ENCODE measurements at regions not wholly inside any gene's neighbourhood (a gene's known extent, or its start where the extent isn't known, plus 50 kb on each side); places are given as distances from the start of the nearest gene placed in this dataset.
"Not testable (repeated sequence)": the region's sequence is repeated elsewhere in the genome, so short reads cannot be mapped to it uniquely, and the experiment has no call there.

- Histone ChIP-seq H3K27me3 (ENCODE audit: control insufficient read depth in 2 of 2, insufficient read depth in 1 of 2, low read length in 1 of 2) (no peaks in the 10 kb centered on the region), H3K4me3 (ENCODE audit: low read length in 2 of 2) (no peak overlapping the region), H3K27ac (ENCODE audit: low read depth in 1 of 2, low read length in 1 of 2) (no peak overlapping the region), H3K4me1 (ENCODE audit: control insufficient read depth in 2 of 2, insufficient read depth in 2 of 2, low read length in 2 of 2) (no peaks in the 10 kb centered on the region), H3K9me3 (ENCODE audit: control insufficient read depth in 2 of 2, insufficient read depth in 1 of 2, low read length in 1 of 2) (no peaks in the 10 kb centered on the region), H3K36me3 (ENCODE audit: control insufficient read depth in 2 of 2, insufficient read depth in 2 of 2, low read length in 1 of 2) (no peaks in the 10 kb centered on the region)
- no peak for DNase-seq (ENCODE audit: low read depth in 6 of 9, low spot score in 9 of 9)
- WGBS = 96% methylated on average over 4 of the region's 4 CpGs
Observed at GRCh38 chr3:6315906-6316305, 545.0 kb upstream of the GRM7 start.

DNA sequence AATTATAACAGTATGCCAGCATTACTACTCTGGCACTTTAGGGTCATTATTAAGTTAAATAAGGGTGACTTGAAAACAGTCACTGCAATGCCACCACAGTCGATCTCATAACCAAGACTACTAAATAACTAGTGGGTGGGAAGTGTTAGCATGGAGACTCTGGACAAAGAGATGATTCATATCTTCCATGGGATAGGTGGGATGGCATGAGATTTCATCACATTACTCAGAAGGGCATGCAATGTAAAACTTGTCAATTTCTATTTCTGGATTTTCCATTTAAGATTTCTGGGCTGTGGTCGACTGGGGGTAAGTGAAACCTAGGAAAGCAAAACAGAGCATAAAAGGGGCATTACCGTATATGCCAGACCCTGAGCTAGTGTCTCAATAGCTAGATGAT, 538.9 kb upstream of the GRM7 start:
- H3K27ac ChIP-seq (ENCODE audit: low read depth in 1 of 2, low read length in 1 of 2) = no peak overlapping the region
- H3K4me1 ChIP-seq (ENCODE audit: control insufficient read depth in 2 of 2, insufficient read depth in 2 of 2, low read length in 2 of 2) = no peaks in the 10 kb centered on the region
- H3K36me3 ChIP-seq (ENCODE audit: control insufficient read depth in 2 of 2, insufficient read depth in 2 of 2, low read length in 1 of 2) = no peaks in the 10 kb centered on the region
- H3K9me3 ChIP-seq (ENCODE audit: control insufficient read depth in 2 of 2, insufficient read depth in 1 of 2, low read length in 1 of 2) = no peaks in the 10 kb centered on the region
- 90% methylated on average over 3 of the region's 3 CpGs for WGBS
- no peaks in the 10 kb centered on the region for H3K27me3 ChIP-seq (ENCODE audit: control insufficient read depth in 2 of 2, insufficient read depth in 1 of 2, low read length in 1 of 2)
- no peak for DNase-seq (ENCODE audit: low read depth in 6 of 9, low spot score in 9 of 9)
- H3K4me3 ChIP-seq (ENCODE audit: low read length in 2 of 2) = no peak overlapping the region

- DNase-seq (ENCODE audit: low read depth in 6 of 9, low spot score in 9 of 9) = no peak
- H3K27ac ChIP-seq (ENCODE audit: low read depth in 1 of 2, low read length in 1 of 2) = no peak overlapping the region
- 91% methylated on average over 6 of the region's 6 CpGs for WGBS
- H3K4me1 ChIP-seq (ENCODE audit: control insufficient read depth in 2 of 2, insufficient read depth in 2 of 2, low read length in 2 of 2) = no peaks in the 10 kb centered on the region
- H3K36me3 ChIP-seq (ENCODE audit: control insufficient read depth in 2 of 2, insufficient read depth in 2 of 2, low read length in 1 of 2) = no peaks in the 10 kb centered on the region
- H3K4me3 ChIP-seq (ENCODE audit: low read length in 2 of 2) = no peak overlapping the region
- no peaks in the 10 kb centered on the region for H3K9me3 ChIP-seq (ENCODE audit: control insufficient read depth in 2 of 2, insufficient read depth in 1 of 2, low read length in 1 of 2)
- no peaks in the 10 kb centered on the region for H3K27me3 ChIP-seq (ENCODE audit: control insufficient read depth in 2 of 2, insufficient read depth in 1 of 2, low read length in 1 of 2)
Observed at GRCh38 chr3:6326771-6327170, 534.1 kb upstream of the GRM7 start.

GRCh38 chr3:6340980-6341325, 520.0 kb upstream of the GRM7 start:
- not testable (repeated sequence) for H3K27ac ChIP-seq (ENCODE audit: low read depth in 1 of 2, low read length in 1 of 2); H3K27me3 ChIP-seq (ENCODE audit: control insufficient read depth in 2 of 2, insufficient read depth in 1 of 2, low read length in 1 of 2); H3K36me3 ChIP-seq (ENCODE audit: control insufficient read depth in 2 of 2, insufficient read depth in 2 of 2, low read length in 1 of 2); H3K9me3 ChIP-seq (ENCODE audit: control insufficient read depth in 2 of 2, insufficient read depth in 1 of 2, low read length in 1 of 2); DNase-seq (ENCODE audit: low read depth in 6 of 9, low spot score in 9 of 9); H3K4me1 ChIP-seq (ENCODE audit: control insufficient read depth in 2 of 2, insufficient read depth in 2 of 2, low read length in 2 of 2); H3K4me3 ChIP-seq (ENCODE audit: low read length in 2 of 2)
- WGBS = 97% methylated on average over 24 of the region's 24 CpGs

DNA sequence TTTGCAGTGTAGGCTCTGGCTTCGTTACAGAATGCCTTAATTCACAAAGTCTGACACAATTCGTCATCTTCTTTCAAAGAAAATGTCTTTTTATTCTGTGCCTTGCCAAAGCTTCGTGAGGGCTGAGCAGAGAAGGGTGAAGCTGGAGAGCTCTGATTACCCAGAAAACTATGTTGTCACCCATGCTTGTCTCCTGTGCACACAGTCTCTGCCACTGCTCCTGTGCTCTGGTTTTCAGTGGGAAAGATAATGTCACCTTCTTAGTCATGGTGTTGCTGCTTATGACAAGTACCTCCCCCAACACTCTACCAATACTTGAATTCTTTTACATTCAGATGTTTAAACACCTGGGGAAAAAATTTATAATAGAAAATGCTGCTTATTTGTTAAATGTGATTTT, 509.2 kb upstream of the GRM7 start:
- no peaks in the 10 kb centered on the region for H3K36me3 ChIP-seq (ENCODE audit: control insufficient read depth in 2 of 2, insufficient read depth in 2 of 2, low read length in 1 of 2)
- DNase-seq (ENCODE audit: low read depth in 6 of 9, low spot score in 9 of 9) = no peak
- no peak overlapping the region for H3K27ac ChIP-seq (ENCODE audit: low read depth in 1 of 2, low read length in 1 of 2)
- no peaks in the 10 kb centered on the region for H3K4me1 ChIP-seq (ENCODE audit: control insufficient read depth in 2 of 2, insufficient read depth in 2 of 2, low read length in 2 of 2)
- no peaks in the 10 kb centered on the region for H3K27me3 ChIP-seq (ENCODE audit: control insufficient read depth in 2 of 2, insufficient read depth in 1 of 2, low read length in 1 of 2)
- H3K4me3 ChIP-seq (ENCODE audit: low read length in 2 of 2) = no peak overlapping the region
- H3K9me3 ChIP-seq (ENCODE audit: control insufficient read depth in 2 of 2, insufficient read depth in 1 of 2, low read length in 1 of 2) = no peaks in the 10 kb centered on the region
- WGBS = 88% methylated on average over 3 of the region's 3 CpGs

DNA sequence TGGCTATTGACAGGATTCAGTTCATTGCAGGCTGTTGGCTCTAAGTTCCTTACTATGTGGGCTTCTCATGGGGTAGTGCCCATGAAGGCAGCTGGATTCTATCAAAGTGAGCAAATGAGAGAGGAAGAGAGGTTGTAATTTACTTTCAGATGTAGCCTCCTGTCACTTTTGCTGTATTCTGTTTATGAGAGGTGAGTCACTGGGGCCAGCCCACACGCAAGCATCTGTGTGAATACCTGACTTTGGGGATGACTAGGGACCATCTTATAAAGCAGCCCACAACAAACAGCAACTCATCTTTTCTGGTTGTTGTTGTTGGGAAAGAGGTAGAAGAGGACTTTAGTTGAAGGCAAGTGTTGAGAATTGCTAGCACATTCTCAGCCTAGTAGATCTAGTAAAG, 506.3 kb upstream of the GRM7 start:
- Histone ChIP-seq H3K4me1 (ENCODE audit: control insufficient read depth in 2 of 2, insufficient read depth in 2 of 2, low read length in 2 of 2) (no peaks in the 10 kb centered on the region), H3K4me3 (ENCODE audit: low read length in 2 of 2) (no peak overlapping the region), H3K27me3 (ENCODE audit: control insufficient read depth in 2 of 2, insufficient read depth in 1 of 2, low read length in 1 of 2) (no peaks in the 10 kb centered on the region), H3K36me3 (ENCODE audit: control insufficient read depth in 2 of 2, insufficient read depth in 2 of 2, low read length in 1 of 2) (no peaks in the 10 kb centered on the region), H3K27ac (ENCODE audit: low read depth in 1 of 2, low read length in 1 of 2) (no peak overlapping the region), H3K9me3 (ENCODE audit: control insufficient read depth in 2 of 2, insufficient read depth in 1 of 2, low read length in 1 of 2) (no peaks in the 10 kb centered on the region)
- 97% methylated on average over 1 of the region's 1 CpG for WGBS
- no peak for DNase-seq (ENCODE audit: low read depth in 6 of 9, low spot score in 9 of 9)

- Histone ChIP-seq H3K27ac (ENCODE audit: low read depth in 1 of 2, low read length in 1 of 2) (no peak overlapping the region), H3K27me3 (ENCODE audit: control insufficient read depth in 2 of 2, insufficient read depth in 1 of 2, low read length in 1 of 2) (no peaks in the 10 kb centered on the region), H3K4me1 (ENCODE audit: control insufficient read depth in 2 of 2, insufficient read depth in 2 of 2, low read length in 2 of 2) (no peaks in the 10 kb centered on the region), H3K36me3 (ENCODE audit: control insufficient read depth in 2 of 2, insufficient read depth in 2 of 2, low read length in 1 of 2) (no peaks in the 10 kb centered on the region), H3K9me3 (ENCODE audit: control insufficient read depth in 2 of 2, insufficient read depth in 1 of 2, low read length in 1 of 2) (no peaks in the 10 kb centered on the region), H3K4me3 (ENCODE audit: low read length in 2 of 2) (no peak overlapping the region)
- no peak for DNase-seq (ENCODE audit: low read depth in 6 of 9, low spot score in 9 of 9)
- 96% methylated on average over 4 of the region's 4 CpGs for WGBS
Observed at GRCh38 chr3:6362406-6362805, 498.5 kb upstream of the GRM7 start.

DNA sequence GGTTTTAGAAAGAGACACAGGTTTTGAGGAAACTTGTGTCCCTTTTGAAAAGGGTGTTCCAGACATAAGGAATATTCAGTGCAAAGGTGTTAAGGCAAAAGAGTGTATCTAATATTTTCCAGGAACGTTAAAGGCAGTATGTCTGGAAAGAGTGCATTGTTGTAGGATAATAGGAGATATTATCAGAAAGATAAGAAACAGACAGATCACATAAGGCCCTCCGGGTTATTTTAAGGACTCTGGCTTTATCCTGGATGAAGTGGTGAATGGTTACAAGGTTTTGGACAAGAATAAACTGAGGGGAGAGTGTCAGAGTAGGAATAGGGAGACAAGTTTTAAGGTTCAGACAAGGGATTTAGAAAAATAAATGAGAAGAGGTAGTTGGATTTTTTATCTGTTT, 493.7 kb upstream of the GRM7 start:
- DNase-seq (ENCODE audit: low read depth in 6 of 9, low spot score in 9 of 9) = no peak
- WGBS = 90% methylated on average over 2 of the region's 2 CpGs
- no peak overlapping the region for H3K4me3 ChIP-seq (ENCODE audit: low read length in 2 of 2)

DNA sequence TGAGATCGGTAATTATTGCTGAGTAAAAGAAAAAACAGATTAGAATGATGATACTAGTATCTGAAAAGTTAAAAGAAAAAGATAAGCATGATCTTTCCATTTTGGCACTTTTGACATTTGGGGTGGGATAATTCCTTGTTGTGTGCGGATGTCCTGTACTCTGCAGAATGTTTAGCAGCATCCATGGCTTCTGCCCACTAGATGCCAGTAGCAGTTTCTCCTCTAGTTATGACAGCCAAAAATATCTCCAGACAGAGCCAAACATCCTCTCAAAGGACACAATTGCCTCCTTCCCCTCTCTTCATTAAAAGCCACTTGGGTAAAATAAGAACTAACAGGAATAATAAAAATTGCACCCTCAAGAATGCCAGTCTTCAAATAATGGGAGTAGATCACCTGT, 468.8 kb upstream of the GRM7 start:
- Histone ChIP-seq H3K4me3 (ENCODE audit: low read length in 2 of 2) (no peak overlapping the region), H3K9me3 (ENCODE audit: control insufficient read depth in 2 of 2, insufficient read depth in 1 of 2, low read length in 1 of 2) (no peaks in the 10 kb centered on the region), H3K27ac (ENCODE audit: low read depth in 1 of 2, low read length in 1 of 2) (no peak overlapping the region), H3K4me1 (ENCODE audit: control insufficient read depth in 2 of 2, insufficient read depth in 2 of 2, low read length in 2 of 2) (no peaks in the 10 kb centered on the region), H3K27me3 (ENCODE audit: control insufficient read depth in 2 of 2, insufficient read depth in 1 of 2, low read length in 1 of 2) (no peaks in the 10 kb centered on the region), H3K36me3 (ENCODE audit: control insufficient read depth in 2 of 2, insufficient read depth in 2 of 2, low read length in 1 of 2) (no peaks in the 10 kb centered on the region)
- 96% methylated on average over 2 of the region's 2 CpGs for WGBS
- peak in 1 of 9 donors; percentile 7 for DNase-seq (ENCODE audit: low read depth in 6 of 9, low spot score in 9 of 9)

More for the DNA sequence above, 493.7 kb upstream of the GRM7 start:
- H3K27me3 ChIP-seq (ENCODE audit: control insufficient read depth in 2 of 2, insufficient read depth in 1 of 2, low read length in 1 of 2) = no peaks in the 10 kb centered on the region
- no peaks in the 10 kb centered on the region for H3K9me3 ChIP-seq (ENCODE audit: control insufficient read depth in 2 of 2, insufficient read depth in 1 of 2, low read length in 1 of 2)
- no peaks in the 10 kb centered on the region for H3K36me3 ChIP-seq (ENCODE audit: control insufficient read depth in 2 of 2, insufficient read depth in 2 of 2, low read length in 1 of 2)
- no peak overlapping the region for H3K27ac ChIP-seq (ENCODE audit: low read depth in 1 of 2, low read length in 1 of 2)
- no peaks in the 10 kb centered on the region for H3K4me1 ChIP-seq (ENCODE audit: control insufficient read depth in 2 of 2, insufficient read depth in 2 of 2, low read length in 2 of 2)

DNA sequence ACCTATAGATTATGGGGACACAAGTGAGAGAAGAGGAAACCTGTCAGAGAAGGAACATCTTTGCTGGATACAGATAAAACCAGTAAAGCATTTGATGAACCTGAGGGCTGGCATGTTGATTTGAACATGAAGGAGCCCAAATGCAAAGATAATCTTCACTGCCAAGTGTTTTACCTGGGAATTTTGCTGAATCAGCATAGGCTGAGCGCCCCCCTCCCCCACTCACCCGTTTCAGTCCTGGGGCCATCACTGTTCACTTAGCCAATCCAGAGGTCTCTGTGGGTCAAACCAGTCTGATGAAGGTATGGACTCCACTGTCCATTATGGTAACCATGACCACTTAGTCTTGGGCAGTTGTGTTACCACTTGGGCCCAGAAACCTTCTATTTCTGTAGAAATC, 466.0 kb upstream of the GRM7 start:
- Histone ChIP-seq H3K9me3 (ENCODE audit: control insufficient read depth in 2 of 2, insufficient read depth in 1 of 2, low read length in 1 of 2) (no peaks in the 10 kb centered on the region), H3K27me3 (ENCODE audit: control insufficient read depth in 2 of 2, insufficient read depth in 1 of 2, low read length in 1 of 2) (no peaks in the 10 kb centered on the region), H3K4me3 (ENCODE audit: low read length in 2 of 2) (no peak overlapping the region), H3K4me1 (ENCODE audit: control insufficient read depth in 2 of 2, insufficient read depth in 2 of 2, low read length in 2 of 2) (no peaks in the 10 kb centered on the region), H3K36me3 (ENCODE audit: control insufficient read depth in 2 of 2, insufficient read depth in 2 of 2, low read length in 1 of 2) (no peaks in the 10 kb centered on the region), H3K27ac (ENCODE audit: low read depth in 1 of 2, low read length in 1 of 2) (no peak overlapping the region)
- WGBS = 85% methylated on average over 2 of the region's 2 CpGs
- DNase-seq (ENCODE audit: low read depth in 6 of 9, low spot score in 9 of 9) = no peak
